Smooth muscle cell (in vitro differentiated cells): ENCODE measurements at regions not wholly inside any gene's neighbourhood (a gene's known extent, or its start where the extent isn't known, plus 50 kb on each side); places are given as distances from the start of the nearest gene placed in this dataset.
"Not testable (repeated sequence)": the region's sequence is repeated elsewhere in the genome, so short reads cannot be mapped to it uniquely, and the experiment has no call there.

ENCODE experiments used
- DNase-seq: peaks from one replicate; lab custom pipeline; 2025; ENCODE audit not compliant: unreplicated experiment; lab: John Stamatoyannopoulos, UW
- H2AFZ ChIP-seq: fragments of 200-600 bp; sonication (generic); 2 replicates; pipeline ENCODE4 v1.6.0; 2016; ENCODE audit warnings: antibody characterized with exemption, low read depth, mild to moderate bottlenecking
- H3F3A ChIP-seq: fragments of 200-600 bp; sonication (generic); 2 replicates; pipeline ENCODE4 v1.6.0; 2017; ENCODE audit warnings: antibody characterized with exemption, low read depth
- H3K27ac ChIP-seq: fragments of 200-600 bp; sonication (generic); 2 replicates; pipeline ENCODE4 v1.5.1; 2016; ENCODE audit warnings: low read depth, mild to moderate bottlenecking
- H3K27me3 ChIP-seq: fragments of 200-600 bp; sonication (generic); 2 replicates; pipeline ENCODE4 v1.6.1; 2016; ENCODE audit warnings: low read depth, mild to moderate bottlenecking
- H3K36me3 ChIP-seq: fragments of 200-600 bp; sonication (generic); 2 replicates; pipeline ENCODE4 v1.5.1; 2016; ENCODE audit warnings: low read depth
- H3K4me1 ChIP-seq: fragments of 200-600 bp; sonication (generic); 2 replicates; pipeline ENCODE4 v1.5.1; 2016; ENCODE audit warnings: low read depth
- H3K4me2 ChIP-seq: fragments of 200-600 bp; sonication (generic); 2 replicates; pipeline ENCODE4 v1.6.0; 2016; ENCODE audit warnings: mild to moderate bottlenecking
- H3K4me3 ChIP-seq: fragments of 200-600 bp; sonication (generic); 2 replicates; pipeline ENCODE4 v1.5.1; 2016; ENCODE audit warnings: mild to moderate bottlenecking
- H3K79me2 ChIP-seq: fragments of 200-600 bp; sonication (generic); 2 replicates; pipeline ENCODE4 v1.6.0; 2016; ENCODE audit warnings: low read depth, mild to moderate bottlenecking
- H3K9ac ChIP-seq: fragments of 200-600 bp; sonication (generic); 2 replicates; pipeline ENCODE4 v1.6.0; 2016; ENCODE audit warnings: low read depth
- H3K9me3 ChIP-seq: fragments of 200-600 bp; sonication (generic); replicated peaks from 2 replicates; pipeline ENCODE4 v1.5.1; 2016; ENCODE audit warnings: low read depth
- H4K20me1 ChIP-seq: fragments of 200-600 bp; sonication (generic); 2 replicates; pipeline ENCODE4 v1.6.0; 2016; ENCODE audit warnings: low read depth
- WGBS: methylation state at CpG from one replicate; pipeline ENCODE4 v1.1.7; 2016; ENCODE audit warnings: low lambda C conversion rate; 5-methylcytosine and 5-hydroxymethylcytosine counted together
- TF ChIP-seq, protein P1 (sequence below): fragments of 200-600 bp; sonication (generic); IDR thresholded peaks from 2 replicates; pipeline ENCODE4 v1.5.1; 2017; ENCODE audit warnings: borderline replicate concordance, mild to moderate bottlenecking, antibody characterized with exemption; ENCODE audit not compliant: insufficient read depth, poor library complexity, severe bottlenecking

GRCh38 chr7:85805249-85805648 lies 618.4 kb upstream of the SEMA3D start:
- H3K27me3 ChIP-seq: no peaks in the 10 kb centered on the region
- no peaks in the 10 kb centered on the region for H3K4me1 ChIP-seq
- WGBS: 90% methylated on average over 3 of the region's 3 CpGs
- H3K9ac ChIP-seq: no peak overlapping the region
- DNase-seq: no peak
- H3K79me2 ChIP-seq: no peaks in the 10 kb centered on the region
- no peak overlapping the region for H3K27ac ChIP-seq
- H3K36me3 ChIP-seq: no peaks in the 10 kb centered on the region
- H2AFZ ChIP-seq: no peak overlapping the region
- H3K9me3 ChIP-seq: no peaks in the 10 kb centered on the region
- H3K4me3 ChIP-seq: no peak overlapping the region
- H3F3A ChIP-seq: no peaks in the 10 kb centered on the region
- no peaks in the 10 kb centered on the region for H4K20me1 ChIP-seq
- H3K4me2 ChIP-seq: no peak overlapping the region
- TF ChIP-seq, protein P1, sequence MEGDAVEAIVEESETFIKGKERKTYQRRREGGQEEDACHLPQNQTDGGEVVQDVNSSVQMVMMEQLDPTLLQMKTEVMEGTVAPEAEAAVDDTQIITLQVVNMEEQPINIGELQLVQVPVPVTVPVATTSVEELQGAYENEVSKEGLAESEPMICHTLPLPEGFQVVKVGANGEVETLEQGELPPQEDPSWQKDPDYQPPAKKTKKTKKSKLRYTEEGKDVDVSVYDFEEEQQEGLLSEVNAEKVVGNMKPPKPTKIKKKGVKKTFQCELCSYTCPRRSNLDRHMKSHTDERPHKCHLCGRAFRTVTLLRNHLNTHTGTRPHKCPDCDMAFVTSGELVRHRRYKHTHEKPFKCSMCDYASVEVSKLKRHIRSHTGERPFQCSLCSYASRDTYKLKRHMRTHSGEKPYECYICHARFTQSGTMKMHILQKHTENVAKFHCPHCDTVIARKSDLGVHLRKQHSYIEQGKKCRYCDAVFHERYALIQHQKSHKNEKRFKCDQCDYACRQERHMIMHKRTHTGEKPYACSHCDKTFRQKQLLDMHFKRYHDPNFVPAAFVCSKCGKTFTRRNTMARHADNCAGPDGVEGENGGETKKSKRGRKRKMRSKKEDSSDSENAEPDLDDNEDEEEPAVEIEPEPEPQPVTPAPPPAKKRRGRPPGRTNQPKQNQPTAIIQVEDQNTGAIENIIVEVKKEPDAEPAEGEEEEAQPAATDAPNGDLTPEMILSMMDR: no peak

- Histone ChIP-seq H3K4me1 (no peaks in the 10 kb centered on the region), H4K20me1 (no peaks in the 10 kb centered on the region), H3K36me3 (no peaks in the 10 kb centered on the region), H3K9ac (no peak overlapping the region), H3K79me2 (no peaks in the 10 kb centered on the region), H3K27ac (no peak overlapping the region), H3K4me2 (no peak overlapping the region), H2AFZ (no peak overlapping the region), H3K9me3 (no peaks in the 10 kb centered on the region), H3F3A (no peaks in the 10 kb centered on the region), H3K27me3 (no peaks in the 10 kb centered on the region), H3K4me3 (no peak overlapping the region)
- DNase-seq: no peak
- WGBS: 91% methylated on average over 1 of the region's 1 CpG
- TF ChIP-seq, protein P1: no peak
These were observed 615.4 kb upstream of the SEMA3D start for GRCh38 chr7:85802211-85802610.

DNA sequence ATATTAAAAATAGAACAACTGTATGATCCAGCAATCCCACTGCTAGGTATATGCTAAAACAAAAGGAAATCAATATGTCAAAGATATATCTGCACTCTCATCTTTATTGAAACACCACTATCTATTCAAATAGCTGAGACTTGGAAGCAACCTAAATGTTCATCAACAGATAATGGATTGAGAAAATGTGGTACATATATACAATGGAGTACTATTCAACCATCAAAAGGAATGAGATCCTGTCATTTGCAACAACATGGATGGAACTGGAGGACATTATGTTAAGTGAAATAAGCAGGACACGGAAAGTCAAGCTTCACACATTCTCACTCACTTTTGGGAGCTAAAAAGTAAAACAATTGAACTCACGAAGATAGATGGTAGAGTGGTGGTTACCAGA lies 610.1 kb upstream of the SEMA3D start:
- H3K4me3 ChIP-seq: no peak overlapping the region
- TF ChIP-seq, protein P1: no peak
- H3K4me1 ChIP-seq: no peaks in the 10 kb centered on the region
- H2AFZ ChIP-seq: no peak overlapping the region
- H3K9me3 ChIP-seq: no peaks in the 10 kb centered on the region
- no peaks in the 10 kb centered on the region for H3K27me3 ChIP-seq
- no peaks in the 10 kb centered on the region for H3F3A ChIP-seq
- no peaks in the 10 kb centered on the region for H3K36me3 ChIP-seq
- no peak overlapping the region for H3K4me2 ChIP-seq
- 88% methylated on average over 2 of the region's 2 CpGs for WGBS
- no peaks in the 10 kb centered on the region for H4K20me1 ChIP-seq
- no peak overlapping the region for H3K27ac ChIP-seq
- H3K9ac ChIP-seq: no peak overlapping the region
- no peaks in the 10 kb centered on the region for H3K79me2 ChIP-seq
- no peak for DNase-seq

- H3K36me3 ChIP-seq, H3F3A ChIP-seq, H3K9ac ChIP-seq, H4K20me1 ChIP-seq, H3K4me1 ChIP-seq, DNase-seq, H2AFZ ChIP-seq, H3K27ac ChIP-seq, H3K9me3 ChIP-seq, H3K27me3 ChIP-seq, H3K79me2 ChIP-seq, H3K4me2 ChIP-seq, H3K4me3 ChIP-seq: not testable (repeated sequence)
- 90% methylated on average over 4 of the region's 4 CpGs for WGBS
These were observed 604.2 kb upstream of the SEMA3D start for GRCh38 chr7:85791098-85791497.
